ENCODE measurements at regions not wholly inside any gene's neighbourhood (a gene's known extent, or its start where the extent isn't known, plus 50 kb on each side); places are given as distances from the start of the nearest gene placed in this dataset.

DNA sequence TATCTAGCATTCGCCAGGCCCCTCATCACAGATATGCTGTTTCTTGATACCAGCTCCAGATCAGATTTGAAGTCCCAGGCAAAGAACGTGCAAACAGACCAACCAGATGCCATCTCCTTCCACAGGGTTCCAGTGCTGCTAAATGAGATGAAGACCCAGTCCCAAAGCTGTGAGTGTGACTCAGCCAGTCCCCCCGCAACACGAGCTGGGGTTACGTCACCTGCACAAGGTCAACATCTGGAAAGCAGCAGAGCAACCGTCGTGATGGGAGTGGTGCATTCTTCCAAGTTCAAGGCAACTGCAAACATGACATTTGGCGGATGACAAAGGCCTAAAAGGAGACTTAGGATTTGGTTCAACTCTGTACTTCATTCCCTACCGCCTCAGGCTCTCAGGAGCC, 69.6 kb upstream of the TIAM1 start:
- no peak overlapping the region for H3K4me3 ChIP-seq
- H3K27me3 ChIP-seq: no peaks in the 10 kb centered on the region
- no peak for TF ChIP-seq POLR2AphosphoS5 (IDR thresholded peaks at IDR 0.05)
- TF ChIP-seq POLR2A (IDR thresholded peaks at IDR 0.05): no peak
- TF ChIP-seq, protein P1, sequence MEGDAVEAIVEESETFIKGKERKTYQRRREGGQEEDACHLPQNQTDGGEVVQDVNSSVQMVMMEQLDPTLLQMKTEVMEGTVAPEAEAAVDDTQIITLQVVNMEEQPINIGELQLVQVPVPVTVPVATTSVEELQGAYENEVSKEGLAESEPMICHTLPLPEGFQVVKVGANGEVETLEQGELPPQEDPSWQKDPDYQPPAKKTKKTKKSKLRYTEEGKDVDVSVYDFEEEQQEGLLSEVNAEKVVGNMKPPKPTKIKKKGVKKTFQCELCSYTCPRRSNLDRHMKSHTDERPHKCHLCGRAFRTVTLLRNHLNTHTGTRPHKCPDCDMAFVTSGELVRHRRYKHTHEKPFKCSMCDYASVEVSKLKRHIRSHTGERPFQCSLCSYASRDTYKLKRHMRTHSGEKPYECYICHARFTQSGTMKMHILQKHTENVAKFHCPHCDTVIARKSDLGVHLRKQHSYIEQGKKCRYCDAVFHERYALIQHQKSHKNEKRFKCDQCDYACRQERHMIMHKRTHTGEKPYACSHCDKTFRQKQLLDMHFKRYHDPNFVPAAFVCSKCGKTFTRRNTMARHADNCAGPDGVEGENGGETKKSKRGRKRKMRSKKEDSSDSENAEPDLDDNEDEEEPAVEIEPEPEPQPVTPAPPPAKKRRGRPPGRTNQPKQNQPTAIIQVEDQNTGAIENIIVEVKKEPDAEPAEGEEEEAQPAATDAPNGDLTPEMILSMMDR (IDR thresholded peaks at IDR 0.05): no peak
- no peaks in the 10 kb centered on the region for H3K36me3 ChIP-seq
- intact Hi-C loops (cut with DNase I; ENCODE audit: low total_unique reads): no loop called here
- H3K27ac ChIP-seq: no peak overlapping the region
- no peak for DNase-seq (ENCODE audit: low spot score in 2 of 2)
- H3K4me1 ChIP-seq: no peaks in the 10 kb centered on the region
- H3K9me3 ChIP-seq: no peaks in the 10 kb centered on the region

DNA sequence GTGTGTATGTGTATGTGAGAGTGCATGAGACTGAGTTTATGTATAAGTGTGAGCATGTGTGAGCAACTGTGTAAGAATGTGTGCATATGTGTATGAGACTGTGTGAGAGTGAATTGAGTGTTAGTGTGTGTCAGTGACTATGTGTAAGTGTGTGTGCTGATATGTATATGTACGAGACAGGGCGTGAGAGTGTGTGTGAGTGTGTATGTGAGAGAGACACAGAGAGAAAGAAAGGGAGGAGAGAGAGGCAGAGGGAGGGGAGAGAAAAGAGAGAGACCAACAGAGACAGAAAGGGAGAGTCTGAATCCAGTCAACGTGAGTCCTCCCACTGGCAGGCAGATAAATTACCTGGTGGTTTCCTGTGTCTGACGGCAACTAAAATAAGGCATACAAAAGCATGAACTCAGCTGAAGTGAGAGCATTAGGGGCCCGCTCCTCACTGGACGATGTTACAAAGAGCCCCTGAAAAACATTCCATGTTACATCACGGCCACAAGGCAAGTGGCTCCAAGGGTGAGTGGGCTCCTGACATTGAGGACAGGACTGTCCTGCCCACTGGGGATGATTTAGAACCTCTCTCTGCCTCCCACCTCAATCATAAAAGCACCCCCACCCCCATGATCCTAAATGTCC, 66.6 kb upstream of the TIAM1 start:
- no peak overlapping the region for H3K4me3 ChIP-seq
- no peaks in the 10 kb centered on the region for H3K36me3 ChIP-seq
- no peaks in the 10 kb centered on the region for H3K27me3 ChIP-seq
- no peaks in the 10 kb centered on the region for H3K9me3 ChIP-seq
- DNase-seq (ENCODE audit: low spot score in 2 of 2): no peak
- intact Hi-C loops (cut with DNase I; ENCODE audit: low total_unique reads): no loop called here
- TF ChIP-seq, protein P1 (IDR thresholded peaks at IDR 0.05): no peak
- TF ChIP-seq POLR2AphosphoS5 (IDR thresholded peaks at IDR 0.05) (no peak), POLR2A (IDR thresholded peaks at IDR 0.05) (no peak)
- H3K4me1 ChIP-seq: no peaks in the 10 kb centered on the region
- no peak overlapping the region for H3K27ac ChIP-seq

DNA sequence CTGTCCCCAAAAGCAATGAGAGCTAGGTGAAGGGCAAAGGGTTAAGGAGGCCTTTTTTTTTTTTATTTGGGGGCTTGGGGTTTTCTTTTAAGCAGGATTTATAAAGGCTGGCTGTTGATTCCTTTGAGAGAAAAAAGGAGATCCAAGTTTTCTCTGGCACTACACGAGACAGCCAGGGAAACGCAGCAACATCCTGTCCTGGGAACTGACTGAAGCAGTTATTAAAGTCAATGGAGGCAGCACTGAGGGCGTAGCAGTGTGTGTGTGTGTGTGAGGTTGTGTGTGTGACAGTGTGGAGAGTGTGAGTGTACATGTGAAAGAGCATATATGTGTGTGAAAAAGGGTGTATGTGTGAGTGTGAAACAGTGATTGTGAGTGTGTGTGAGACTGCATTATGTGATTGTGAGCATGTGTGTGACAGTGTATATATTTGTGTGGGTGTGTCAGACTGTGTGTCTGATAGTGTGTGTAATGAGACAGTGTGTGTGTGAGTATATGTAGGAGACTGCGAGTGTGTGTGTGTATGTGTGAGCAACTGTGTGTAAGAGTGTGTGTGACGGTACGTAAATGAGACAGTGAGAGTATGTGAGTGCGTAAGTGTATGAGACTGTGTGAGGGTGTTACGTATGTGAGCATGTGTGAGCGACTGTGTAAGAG, 65.9 kb upstream of the TIAM1 start:
- H3K4me1 ChIP-seq: no peaks in the 10 kb centered on the region
- H3K27me3 ChIP-seq: no peaks in the 10 kb centered on the region
- H3K9me3 ChIP-seq: no peaks in the 10 kb centered on the region
- no peaks in the 10 kb centered on the region for H3K36me3 ChIP-seq
- H3K4me3 ChIP-seq: no peak overlapping the region
- DNase-seq (ENCODE audit: low spot score in 2 of 2): no peak
- intact Hi-C loops (cut with DNase I; ENCODE audit: low total_unique reads): loop anchor here (10.0 kb wide), 1 partner anchor 645 kb away; no protein-coding TSS in a partner anchor
- H3K27ac ChIP-seq: peak overlapping the region in 1 of 2 donors; percentile 61
- no peak for TF ChIP-seq POLR2AphosphoS5 (IDR thresholded peaks at IDR 0.05)
- TF ChIP-seq, protein P1 (IDR thresholded peaks at IDR 0.05): no peak
- no peak for TF ChIP-seq POLR2A (IDR thresholded peaks at IDR 0.05)

DNA sequence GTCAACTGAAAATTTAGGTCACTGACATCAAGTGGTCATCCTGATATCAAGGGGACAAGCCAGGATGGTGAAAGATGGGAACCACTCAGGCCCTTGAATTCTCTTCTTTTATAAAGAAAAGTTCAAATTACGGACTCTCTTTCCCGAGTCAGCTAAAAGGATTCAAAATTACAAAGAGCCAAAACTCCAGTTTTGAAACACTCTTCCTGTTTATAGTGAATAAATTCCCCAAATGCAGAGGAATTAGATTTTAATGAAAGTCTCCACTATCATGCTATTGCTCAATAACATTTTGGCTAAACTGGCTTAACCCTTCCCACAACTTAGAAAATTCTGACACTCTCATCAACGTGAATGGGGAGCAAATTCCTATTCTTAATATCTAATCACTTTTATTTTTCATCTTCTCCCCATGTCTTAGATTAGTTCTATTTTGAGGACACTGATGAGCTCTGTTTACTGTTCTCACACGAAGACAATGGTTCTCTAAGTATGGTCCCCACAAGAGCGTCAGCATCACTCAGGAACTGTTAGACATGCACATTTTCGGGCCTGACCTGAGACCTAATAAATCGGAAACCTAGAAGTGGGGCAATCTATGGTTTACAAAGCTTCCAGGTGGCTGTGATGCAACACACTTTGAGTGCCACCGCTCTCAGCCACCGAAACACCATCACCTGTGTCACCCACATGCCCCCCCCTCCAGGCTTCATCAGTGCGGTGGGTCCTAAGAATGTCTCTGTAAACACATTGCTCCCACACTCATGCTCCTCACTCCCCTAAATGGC, 64.4 kb upstream of the TIAM1 start:
- no peaks in the 10 kb centered on the region for H3K9me3 ChIP-seq
- H3K4me3 ChIP-seq: no peak overlapping the region
- intact Hi-C loops (cut with DNase I; ENCODE audit: low total_unique reads): loop anchor here (10.0 kb wide), 1 partner anchor 646 kb away; no protein-coding TSS in a partner anchor
- H3K27ac ChIP-seq: peak overlapping the region in 1 of 2 donors; percentile 30
- no peaks in the 10 kb centered on the region for H3K36me3 ChIP-seq
- no peak for TF ChIP-seq POLR2AphosphoS5 (IDR thresholded peaks at IDR 0.05)
- TF ChIP-seq POLR2A (IDR thresholded peaks at IDR 0.05): no peak
- TF ChIP-seq, protein P1 (IDR thresholded peaks at IDR 0.05): no peak
- H3K27me3 ChIP-seq: no peaks in the 10 kb centered on the region
- DNase-seq (ENCODE audit: low spot score in 2 of 2): no peak
- no peaks in the 10 kb centered on the region for H3K4me1 ChIP-seq
